ENCODE measurements at regions not wholly inside any gene's neighbourhood (a gene's known extent, or its start where the extent isn't known, plus 50 kb on each side); places are given as distances from the start of the nearest gene placed in this dataset.

- Mint-ChIP-seq H3K36me3 (ENCODE audit: insufficient read depth in 1 of 3, low read depth in 3 of 3) (peaks cover 0 to 8% (median 0%) of the 10 kb centered on the region in 3 experiments; a peak in 2 of 7 replicates), H3K27ac (peak overlapping the region in 1 of 3 experiments; percentile 27; a peak in 2 of 7 replicates), H3K4me1 (peaks cover 0 to 6% of the 10 kb centered on the region in 2 experiments; a peak in 2 of 4 replicates), H3K4me3 (no peak overlapping the region), H3K27me3 (ENCODE audit: low read depth) (no peaks in the 10 kb centered on the region; the same call in 1 of the 2 replicates), H3K9me3 (peaks cover 10 to 18% of the 10 kb centered on the region in 2 experiments; a peak in 4 of 5 replicates)
- Histone ChIP-seq H2BK20ac (ENCODE audit: low read depth, low read length, poor library complexity, severe bottlenecking) (no peak overlapping the region), H3K27me3 (ENCODE audit: insufficient read depth, low read length) (no peaks in the 10 kb centered on the region), H2BK15ac (ENCODE audit: low read depth, low read length) (no peak overlapping the region), H3K18ac (ENCODE audit: insufficient read length, low read depth, low read length) (no peak overlapping the region), H2AK5ac (ENCODE audit: insufficient read length, low read length) (no peak overlapping the region), H3K23ac (ENCODE audit: insufficient read length, low read depth, low read length) (no peak overlapping the region), H2BK5ac (ENCODE audit: insufficient read length, low read length) (no peak overlapping the region), H3K4me2 (ENCODE audit: insufficient read depth, insufficient read length, low read length) (no peak overlapping the region), H2AFZ (ENCODE audit: low read length) (no peak overlapping the region), H4K91ac (ENCODE audit: insufficient read length, low read depth, low read length) (no peak overlapping the region), H4K20me1 (ENCODE audit: control insufficient read depth, insufficient read depth, insufficient read length) (no peaks in the 10 kb centered on the region), H3K79me2 (ENCODE audit: insufficient read depth, low read length) (no peaks in the 10 kb centered on the region), H3K4me1 (ENCODE audit: insufficient read depth, low read length) (no peaks in the 10 kb centered on the region), H2BK120ac (ENCODE audit: low read depth, low read length, poor library complexity, severe bottlenecking) (no peak overlapping the region), H3K56ac (ENCODE audit: insufficient read length, low read depth, low read length) (no peak overlapping the region), H4K8ac (replicated peaks; ENCODE audit: insufficient read length, low read depth, low read length) (no peak overlapping the region), H4K5ac (ENCODE audit: insufficient read length, low read depth, low read length) (no peak overlapping the region), H3K9ac (ENCODE audit: extremely low read depth, insufficient read length, low read length) (no peak overlapping the region), H3K23me2 (ENCODE audit: insufficient read length, low read depth, low read length, poor library complexity, severe bottlenecking) (no peaks in the 10 kb centered on the region), H3K4ac (ENCODE audit: low read depth, low read length) (no peak overlapping the region), H2BK12ac (ENCODE audit: insufficient read length, low read depth, low read length) (no peak overlapping the region), H3K79me1 (ENCODE audit: insufficient read depth, low read depth, low read length, poor library complexity, severe bottlenecking) (no peaks in the 10 kb centered on the region), H3K27ac (ENCODE audit: insufficient read length, low read depth, low read length) (no peak overlapping the region), H3K9me3 (ENCODE audit: control insufficient read depth, low read depth, low read length) (no peaks in the 10 kb centered on the region), H3K14ac (ENCODE audit: insufficient read depth, low read length) (no peak overlapping the region), H3T11ph (ENCODE audit: low read length) (no peak overlapping the region)
- no peak for DNase-seq
- no peak for TF ChIP-seq CTCF (conservative IDR thresholded peaks at IDR 0.05)
Measured at GRCh38 chr17:11056926-11057325, 184.1 kb upstream of the SHISA6 start.
